SK-N-SH (cell line): ENCODE measurements at regions not wholly inside any gene's neighbourhood (a gene's known extent, or its start where the extent isn't known, plus 50 kb on each side); places are given as distances from the start of the nearest gene placed in this dataset.

Source experiments
- CTCF ChIA-PET: fragments of 300-600, 350-600 bp; formaldehyde crosslinking; extraction: SDS; loops from one replicate; lab custom pipeline; 2021; lab: Yijun Ruan, JAX
- POLR2A ChIA-PET: fragments of 350-600 bp; sonication (Branson Sonifier 250); formaldehyde crosslinking; extraction: SDS; loops from one replicate; lab custom pipeline; 2020; ENCODE audit warnings: antibody characterized with exemption, inconsistent platforms; lab: Yijun Ruan, JAX
- DNase-seq: peaks from one replicate; pipeline ENCODE4 v3.0.0; 2012
- H2AFZ ChIP-seq: fragments of 200-600 bp; sonication (generic); 2 replicates; pipeline ENCODE4 v1.8.1; 2016; ENCODE audit warnings: antibody characterized with exemption, mild to moderate bottlenecking, low read depth
- H3F3A ChIP-seq: fragments of 200-600 bp; sonication (generic); replicated peaks from 2 replicates; pipeline ENCODE3; 2016; ENCODE audit warnings: antibody characterized with exemption, mild to moderate bottlenecking; ENCODE audit not compliant: insufficient read depth
- H3K27ac ChIP-seq, 2 experiments: fragments of 200-500 bp in 1 of 2; fragments of 200-600 bp in 1 of 2; sonication (Bioruptor generic) in 1 of 2; sonication (generic), shearing (Covaris generic) in 1 of 2; 2 replicates each; pipeline versions ENCODE4 v1.5.1 to v1.6.1; 2014 to 2016; ENCODE audit warnings: low read depth in 2 of 2, inconsistent platforms in 1 of 2, low read length in 1 of 2, mild to moderate bottlenecking in 1 of 2, mixed read lengths in 1 of 2
- H3K27me3 ChIP-seq: fragments of 200-600 bp; sonication (generic), shearing (Covaris generic); 2 replicates; pipeline ENCODE4 v1.6.1; 2016; ENCODE audit warnings: mixed run types; ENCODE audit not compliant: insufficient read depth
- H3K36me3 ChIP-seq, 2 experiments: fragments of 200-500 bp in 1 of 2; fragments of 200-600 bp in 1 of 2; sonication (Bioruptor generic) in 1 of 2; sonication (generic) in 1 of 2; replicated peaks in 1 of 2; 2 replicates each; pipeline versions ENCODE3 to v1.5.1; 2014 to 2016; ENCODE audit warnings: low read length in 1 of 2, mild to moderate bottlenecking in 1 of 2; ENCODE audit not compliant: insufficient read depth in 2 of 2, control insufficient read depth in 1 of 2
- H3K4me1 ChIP-seq, 2 experiments: fragments of 200-500 bp in 1 of 2; fragments of 200-600 bp in 1 of 2; sonication (Bioruptor generic) in 1 of 2; sonication (generic), shearing (Covaris generic) in 1 of 2; 2 replicates each; pipeline versions ENCODE4 v1.5.1 to v1.6.1; 2014 to 2016; ENCODE audit warnings: low read depth in 1 of 2, low read length in 1 of 2, mixed run types in 1 of 2; ENCODE audit not compliant: insufficient read depth in 2 of 2, control insufficient read depth in 1 of 2
- H3K4me2 ChIP-seq: fragments of 200-600 bp; sonication (generic), shearing (Covaris generic); 2 replicates; pipeline ENCODE4 v1.6.1; 2017; ENCODE audit warnings: mixed run types
- H3K4me3 ChIP-seq, 2 experiments: fragments of 200-500 bp in 1 of 2; fragments of 200-600 bp in 1 of 2; sonication (Bioruptor generic) in 1 of 2; sonication (generic), shearing (Covaris generic) in 1 of 2; 2 replicates each; pipeline versions ENCODE4 v1.5.1 to v1.8.1; 2014 to 2016; ENCODE audit warnings: low read depth in 2 of 2, inconsistent platforms in 1 of 2, low read length in 1 of 2, mild to moderate bottlenecking in 1 of 2, mixed read lengths in 1 of 2, moderate library complexity in 1 of 2
- H3K79me2 ChIP-seq: fragments of 200-600 bp; sonication (generic); 2 replicates; pipeline ENCODE4 v1.8.1; 2017; ENCODE audit warnings: mild to moderate bottlenecking; ENCODE audit not compliant: insufficient read depth
- H3K9ac ChIP-seq: fragments of 200-600 bp; sonication (generic); 2 replicates; pipeline ENCODE4 v1.6.1; 2017; ENCODE audit warnings: mixed run types
- H3K9me2 ChIP-seq: fragments of 200-600 bp; sonication (generic); 2 replicates; pipeline ENCODE4 v1.6.1; 2017; ENCODE audit warnings: mixed run types
- H3K9me3 ChIP-seq: fragments of 200-600 bp; sonication (generic); 2 replicates; pipeline ENCODE4 v1.6.1; 2017; ENCODE audit warnings: mixed run types, mild to moderate bottlenecking, moderate library complexity
- H4K20me1 ChIP-seq: fragments of 200-600 bp; sonication (generic); 2 replicates; pipeline ENCODE4 v1.6.1; 2017; ENCODE audit warnings: mild to moderate bottlenecking, mixed run types; ENCODE audit not compliant: insufficient read depth
- CTCF ChIP-seq: fragments of 200-600 bp; sonication (generic); IDR thresholded peaks from 2 replicates; pipeline ENCODE4 v1.6.1; 2017; ENCODE audit warnings: antibody characterized with exemption, mild to moderate bottlenecking, moderate library complexity
- FOXJ3 ChIP-seq: sonication (generic); formaldehyde crosslinking; IDR thresholded peaks from 2 replicates; pipeline ENCODE4 v1.5.1; 2020; ENCODE audit warnings: mild to moderate bottlenecking, missing genetic modification reagents
- IRF3 ChIP-seq: fragments of 150-350 bp; IDR thresholded peaks from 2 replicates; pipeline ENCODE4 v1.6.1; 2016; ENCODE audit warnings: mild to moderate bottlenecking, low read depth, low read length
- MXI1 ChIP-seq: IDR thresholded peaks from 2 replicates; pipeline ENCODE4 v1.6.1; 2012; ENCODE audit warnings: mild to moderate bottlenecking, low read depth, low read length, improper control_type of control experiment
- NRF1 ChIP-seq: IDR thresholded peaks from 2 replicates; pipeline ENCODE4 v1.6.1; 2012; ENCODE audit warnings: low read depth, mild to moderate bottlenecking, low read length
- RAD21 ChIP-seq: IDR thresholded peaks from 2 replicates; pipeline ENCODE4 v1.6.1; 2012; ENCODE audit warnings: mild to moderate bottlenecking, low read length
- RCOR1 ChIP-seq: fragments of 150-350 bp; IDR thresholded peaks from 2 replicates; pipeline ENCODE4 v1.6.1; 2017; ENCODE audit warnings: antibody characterized with exemption, low read length
- SIN3A ChIP-seq: IDR thresholded peaks from 2 replicates; pipeline ENCODE4 v1.6.1; 2012; ENCODE audit warnings: low read depth, mild to moderate bottlenecking, low read length, moderate library complexity, borderline replicate concordance
- SMC3 ChIP-seq: IDR thresholded peaks from 2 replicates; pipeline ENCODE4 v1.6.1; 2012; ENCODE audit warnings: low read depth, low read length, improper control_type of control experiment
- TEAD4 ChIP-seq: IDR thresholded peaks from 2 replicates; pipeline ENCODE4 v1.4.0; 2012; ENCODE audit warnings: mild to moderate bottlenecking, borderline replicate concordance; ENCODE audit not compliant: insufficient read depth
- ZBTB33 ChIP-seq: IDR thresholded peaks from 2 replicates; pipeline ENCODE4 v1.4.0; 2012; ENCODE audit warnings: low read depth, borderline replicate concordance
- WGBS: methylation state at CpG from one replicate; pipeline ENCODE4 v1.1.6; 2017; ENCODE audit warnings: low lambda C conversion rate; 5-methylcytosine and 5-hydroxymethylcytosine counted together
- TF ChIP-seq, protein P1 (sequence below): IDR thresholded peaks from 2 replicates; pipeline ENCODE4 v1.4.0; 2012; ENCODE audit warnings: low read depth

- POLR2A ChIA-PET, result no interaction called here
- H3K9me3 ChIP-seq, result no peaks in the 10 kb centered on the region
- no peaks in the 10 kb centered on the region for H3K79me2 ChIP-seq
- H3K9ac ChIP-seq, result no peak overlapping the region
- H3K36me3 ChIP-seq, result no peaks in the 10 kb centered on the region
- H4K20me1 ChIP-seq, result no peaks in the 10 kb centered on the region
- no peaks in the 10 kb centered on the region for H3K9me2 ChIP-seq
- H3K4me3 ChIP-seq, result no peak overlapping the region
- H3K27me3 ChIP-seq, result no peaks in the 10 kb centered on the region
- WGBS, result 58% methylated on average over 1 of the region's 1 CpG
- no peak overlapping the region for H2AFZ ChIP-seq
- no peaks in the 10 kb centered on the region for H3K4me1 ChIP-seq
- no peak overlapping the region for H3K27ac ChIP-seq
- CTCF ChIA-PET, result no interaction called here
- no peak overlapping the region for H3K4me2 ChIP-seq
- DNase-seq, result no peak
- no peak for TF ChIP-seq FOXJ3 (CRISPR knock-in tag)
- TF ChIP-seq RCOR1, result no peak
- TF ChIP-seq ZBTB33, result no peak
- no peaks in the 10 kb centered on the region for H3F3A ChIP-seq
Observed at GRCh38 chr18:29882620-29883019, 1159.9 kb downstream of the DSC3 start.

DNA sequence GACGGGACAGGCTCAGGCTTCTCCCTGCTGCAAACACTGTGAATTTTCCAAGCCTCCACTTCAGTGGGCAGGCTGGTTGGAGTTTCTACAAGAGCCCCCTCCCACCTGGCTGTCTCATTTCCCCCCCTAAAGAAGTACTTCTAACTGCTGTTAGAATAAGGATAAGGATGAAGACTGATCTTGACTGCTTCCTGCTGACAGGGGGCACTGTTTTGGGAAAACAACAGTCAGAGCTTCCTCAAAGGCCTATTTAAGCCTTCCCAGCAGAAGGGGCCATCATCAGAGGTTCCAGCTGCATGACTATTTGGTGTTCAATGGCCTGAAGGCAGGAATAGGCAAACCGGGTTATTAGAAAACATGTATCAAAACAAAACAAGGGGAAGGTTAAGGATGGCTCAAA is 1162.8 kb downstream of the DSC3 start:
- Histone ChIP-seq H3F3A (no peaks in the 10 kb centered on the region), H2AFZ (no peak overlapping the region), H3K9me2 (no peaks in the 10 kb centered on the region), H3K36me3 (no peaks in the 10 kb centered on the region), H3K4me3 (no peak overlapping the region), H3K9me3 (no peaks in the 10 kb centered on the region), H3K9ac (no peak overlapping the region), H4K20me1 (no peaks in the 10 kb centered on the region), H3K4me2 (no peak overlapping the region), H3K27me3 (no peaks in the 10 kb centered on the region), H3K27ac (no peak overlapping the region), H3K79me2 (no peaks in the 10 kb centered on the region), H3K4me1 (no peaks in the 10 kb centered on the region)
- ChIA-PET POLR2A (no interaction called here), CTCF (interaction anchor here (0.7 to 1.5 kb wide), 2 partner anchors 400 to 401 kb away, joined by 3 to 4 read pairs; no protein-coding TSS in a partner anchor)
- 73% methylated on average over 2 of the region's 2 CpGs for WGBS
- TF ChIP-seq IRF3, result no peak
- DNase-seq, result no peak

GRCh38 chr18:29874519-29875098 is 1167.9 kb downstream of the DSC3 start:
- H3K9me3 ChIP-seq, result no peaks in the 10 kb centered on the region
- TF ChIP-seq CTCF (peak; percentile 68), MXI1 (no peak), SIN3A (no peak), NRF1 (no peak), RAD21 (peak; percentile 82), IRF3 (no peak), TEAD4 (no peak), SMC3 (peak; percentile 55)
- TF ChIP-seq, protein P1, sequence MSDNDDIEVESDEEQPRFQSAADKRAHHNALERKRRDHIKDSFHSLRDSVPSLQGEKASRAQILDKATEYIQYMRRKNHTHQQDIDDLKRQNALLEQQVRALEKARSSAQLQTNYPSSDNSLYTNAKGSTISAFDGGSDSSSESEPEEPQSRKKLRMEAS, result no peak
- TF ChIP-seq, all 33 proteins: peak for 3
- Histone ChIP-seq H3K27ac (no peak overlapping the region), H3K27me3 (no peaks in the 10 kb centered on the region), H3K4me2 (no peak overlapping the region), H3K79me2 (no peaks in the 10 kb centered on the region), H3K36me3 (no peaks in the 10 kb centered on the region), H3F3A (no peaks in the 10 kb centered on the region), H2AFZ (no peak overlapping the region), H4K20me1 (no peaks in the 10 kb centered on the region), H3K9me2 (no peaks in the 10 kb centered on the region), H3K9ac (no peak overlapping the region), H3K4me1 (no peaks in the 10 kb centered on the region), H3K4me3 (no peak overlapping the region)
- ChIA-PET CTCF (interaction anchor here (0.6 to 5.1 kb wide), 33 partner anchors 8 to 1098 kb away, joined by 3 to 73 read pairs (median 4); no protein-coding TSS in a partner anchor), POLR2A (no interaction called here)
- WGBS, result 69% methylated on average over 3 of the region's 3 CpGs
- DNase-seq, result peak; percentile 23
